T-helper 1 cell treated with Interleukin-12 subunit alpha and Interleukin-12 subunit beta and Interleukin-4 antibody, amounts not matched to agents 30 μg/mL and 1 μg/mL, for 36 hours (primary cell): ENCODE measurements at regions not wholly inside any gene's neighbourhood (a gene's known extent, or its start where the extent isn't known, plus 50 kb on each side); places are given as distances from the start of the nearest gene placed in this dataset.

Source experiments
- H3K27ac Mint-ChIP-seq: one replicate; pipeline ENCODE4 v1.8.0; 2021; ENCODE audit warnings: mild to moderate bottlenecking, mixed read lengths
- H3K27me3 Mint-ChIP-seq: one replicate; pipeline ENCODE4 v1.8.0; 2021; ENCODE audit warnings: low read depth, mixed read lengths
- H3K36me3 Mint-ChIP-seq: one replicate; pipeline ENCODE4 v1.8.0; 2021; ENCODE audit warnings: low read depth, mixed read lengths
- H3K4me1 Mint-ChIP-seq: one replicate; pipeline ENCODE4 v1.8.0; 2021; ENCODE audit warnings: low read depth, mixed read lengths
- H3K4me3 Mint-ChIP-seq: one replicate; pipeline ENCODE4 v1.8.0; 2021; ENCODE audit warnings: mild to moderate bottlenecking, moderate library complexity, mixed read lengths
- H3K9me3 Mint-ChIP-seq: one replicate; pipeline ENCODE4 v1.8.0; 2021; ENCODE audit warnings: mixed read lengths

- peaks cover 28% of the 10 kb centered on the region for H3K27me3 Mint-ChIP-seq
- H3K9me3 Mint-ChIP-seq = no peaks in the 10 kb centered on the region
- H3K36me3 Mint-ChIP-seq = no peaks in the 10 kb centered on the region
- H3K4me3 Mint-ChIP-seq = no peak overlapping the region
- peaks cover 1% of the 10 kb centered on the region for H3K4me1 Mint-ChIP-seq
- no peak overlapping the region for H3K27ac Mint-ChIP-seq
These were observed 184.2 kb upstream of the RREB1 start for GRCh38 chr6:6923605-6924004.

DNA sequence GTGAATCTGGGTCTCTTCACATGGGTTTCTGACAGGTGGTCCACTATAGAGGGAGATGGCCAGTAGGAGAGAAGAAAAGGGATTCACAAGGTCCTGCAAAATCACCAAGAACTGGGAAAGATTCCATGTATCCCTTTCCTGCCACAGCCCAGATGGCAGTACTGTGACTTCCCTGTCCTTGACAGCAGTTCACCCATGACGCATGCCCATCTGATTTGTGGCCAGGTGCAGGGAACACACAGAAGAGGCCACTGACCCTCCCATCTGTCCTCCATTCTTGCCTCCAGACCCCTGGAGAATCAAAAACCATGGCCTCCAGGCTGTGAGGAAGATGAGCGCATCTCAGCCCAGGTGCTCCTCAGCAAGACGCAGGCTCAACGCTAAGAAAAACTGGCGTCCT lies 183.1 kb upstream of the RREB1 start:
- H3K27me3 Mint-ChIP-seq = peaks cover 27% of the 10 kb centered on the region
- H3K4me3 Mint-ChIP-seq = no peak overlapping the region
- no peaks in the 10 kb centered on the region for H3K36me3 Mint-ChIP-seq
- H3K9me3 Mint-ChIP-seq = no peaks in the 10 kb centered on the region
- H3K27ac Mint-ChIP-seq = no peak overlapping the region
- no peaks in the 10 kb centered on the region for H3K4me1 Mint-ChIP-seq

DNA sequence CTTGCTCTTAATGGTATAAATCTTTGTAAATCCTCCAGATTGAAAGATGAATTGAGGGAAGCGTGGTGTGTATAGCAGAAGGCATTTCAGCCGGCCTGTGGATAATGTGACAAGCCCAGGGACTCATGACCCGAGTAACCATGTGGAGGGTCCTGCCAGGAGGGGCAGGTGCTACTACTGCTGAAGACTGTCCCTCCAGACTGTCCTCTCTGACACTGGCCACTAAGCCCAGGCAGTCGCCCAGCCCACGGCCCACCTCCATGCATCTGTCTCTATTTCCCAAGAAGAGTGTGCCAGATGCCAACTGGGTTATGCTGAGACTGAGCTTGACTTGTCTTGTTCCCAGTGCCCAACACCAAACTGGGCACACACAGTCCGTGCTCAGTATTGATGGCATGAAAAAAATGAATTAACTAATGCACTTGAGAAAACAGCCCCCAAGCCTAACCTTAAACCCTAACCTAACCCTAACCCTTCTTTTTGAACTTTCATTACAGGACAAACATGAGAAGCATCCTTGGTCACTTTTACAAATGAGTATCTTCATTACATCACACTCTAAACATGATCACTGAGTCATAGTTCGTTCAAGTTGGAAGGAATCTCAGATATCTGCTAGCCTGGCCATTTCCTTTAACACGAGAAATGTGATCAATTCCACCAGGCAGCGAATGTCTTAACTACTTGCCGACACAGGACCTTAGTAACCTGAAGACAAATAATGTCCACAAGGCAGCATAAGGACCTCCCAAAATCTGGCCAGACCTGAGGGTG lies 182.2 kb upstream of the RREB1 start:
- H3K4me3 Mint-ChIP-seq = no peak overlapping the region
- H3K27me3 Mint-ChIP-seq = peaks cover 18% of the 10 kb centered on the region
- H3K36me3 Mint-ChIP-seq = no peaks in the 10 kb centered on the region
- H3K4me1 Mint-ChIP-seq = no peaks in the 10 kb centered on the region
- no peaks in the 10 kb centered on the region for H3K9me3 Mint-ChIP-seq
- no peak overlapping the region for H3K27ac Mint-ChIP-seq

- Mint-ChIP-seq H3K9me3 (no peaks in the 10 kb centered on the region), H3K27me3 (peaks cover 13% of the 10 kb centered on the region), H3K36me3 (no peaks in the 10 kb centered on the region), H3K4me3 (no peak overlapping the region), H3K27ac (no peak overlapping the region), H3K4me1 (no peaks in the 10 kb centered on the region)
These were observed 180.9 kb upstream of the RREB1 start for GRCh38 chr6:6926856-6927255.

- Mint-ChIP-seq H3K4me3 (no peak overlapping the region), H3K27ac (no peak overlapping the region), H3K27me3 (peaks cover 12% of the 10 kb centered on the region)
These were observed 180.0 kb upstream of the RREB1 start for GRCh38 chr6:6927521-6928361.

DNA sequence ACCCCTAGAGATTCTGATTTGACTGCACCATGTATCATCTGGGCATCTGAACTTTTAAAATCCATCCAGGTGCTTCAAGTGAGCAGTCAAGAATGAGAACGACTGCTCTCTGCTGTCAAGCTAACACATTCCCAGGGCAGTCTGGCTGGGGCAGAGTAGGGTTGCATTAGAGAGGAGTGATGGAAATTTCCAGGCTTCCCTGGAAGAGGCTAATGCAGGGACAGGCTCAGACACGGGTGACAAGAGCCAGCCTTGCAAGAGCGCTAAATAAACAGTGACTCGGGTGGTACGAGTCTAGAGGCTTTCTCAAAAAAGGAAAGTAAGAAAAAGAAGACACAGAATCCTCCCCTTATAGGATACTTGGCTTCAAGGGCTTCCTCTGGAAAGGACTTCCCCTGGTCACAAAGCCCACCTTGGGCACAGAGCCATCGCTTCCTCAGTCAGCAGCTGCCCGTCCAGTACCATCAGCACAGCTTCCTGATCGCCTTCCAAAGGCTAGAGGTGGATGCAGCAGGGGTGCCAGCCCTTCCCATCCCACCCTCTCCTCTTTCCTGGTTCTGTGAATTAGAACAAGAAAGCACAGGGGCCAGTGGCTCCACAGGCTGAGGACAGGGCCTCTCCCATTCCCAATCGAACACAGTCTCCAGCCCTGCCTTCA lies 177.4 kb upstream of the RREB1 start:
- H3K27ac Mint-ChIP-seq = no peak overlapping the region
- peaks cover 12% of the 10 kb centered on the region for H3K27me3 Mint-ChIP-seq
- no peak overlapping the region for H3K4me3 Mint-ChIP-seq

More at GRCh38 chr6:6927521-6928361, 180.0 kb upstream of the RREB1 start:
- Mint-ChIP-seq H3K36me3 (no peaks in the 10 kb centered on the region), H3K9me3 (no peaks in the 10 kb centered on the region), H3K4me1 (no peaks in the 10 kb centered on the region)

GRCh38 chr6:6931071-6932025 lies 176.4 kb upstream of the RREB1 start:
- no peak overlapping the region for H3K4me3 Mint-ChIP-seq
- H3K27ac Mint-ChIP-seq = no peak overlapping the region
- H3K27me3 Mint-ChIP-seq = peaks cover 4% of the 10 kb centered on the region
- H3K9me3 Mint-ChIP-seq = no peaks in the 10 kb centered on the region
- no peaks in the 10 kb centered on the region for H3K36me3 Mint-ChIP-seq
- H3K4me1 Mint-ChIP-seq = no peaks in the 10 kb centered on the region

More for the DNA sequence above, 177.4 kb upstream of the RREB1 start:
- H3K9me3 Mint-ChIP-seq = no peaks in the 10 kb centered on the region
- no peaks in the 10 kb centered on the region for H3K4me1 Mint-ChIP-seq
- no peaks in the 10 kb centered on the region for H3K36me3 Mint-ChIP-seq

DNA sequence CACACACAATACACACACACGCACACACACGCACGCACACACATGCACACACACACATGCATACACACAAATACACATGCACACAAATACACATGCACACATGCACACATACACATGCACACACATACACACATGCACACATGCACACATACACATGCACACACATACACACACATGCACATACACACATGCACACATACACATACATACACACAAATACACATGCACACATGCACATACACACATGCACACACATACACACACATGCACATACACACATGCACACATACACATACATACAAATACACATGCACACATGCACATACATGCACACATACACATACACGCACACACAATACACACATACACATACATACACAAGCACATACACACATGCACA lies 175.4 kb upstream of the RREB1 start:
- no peaks in the 10 kb centered on the region for H3K36me3 Mint-ChIP-seq
- no peak overlapping the region for H3K27ac Mint-ChIP-seq
- no peaks in the 10 kb centered on the region for H3K4me1 Mint-ChIP-seq

DNA sequence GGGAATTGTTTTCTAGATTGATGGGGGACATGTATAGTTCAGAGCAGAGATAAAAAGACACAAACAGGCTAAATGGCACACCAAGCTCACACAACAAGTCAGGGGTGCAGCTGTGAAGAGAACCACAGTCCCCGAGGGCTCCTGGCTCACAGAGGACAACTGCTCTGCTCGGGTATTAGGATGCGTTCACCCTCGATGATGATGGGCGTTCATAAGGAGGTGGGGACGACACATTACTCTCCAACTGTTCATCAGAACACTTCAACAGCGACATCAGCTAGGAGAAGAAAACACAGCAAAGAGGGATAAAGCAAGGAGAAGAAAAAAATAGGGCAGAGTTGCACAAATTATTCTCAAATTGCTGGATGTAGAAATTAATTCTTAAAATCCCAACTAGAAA lies 174.8 kb upstream of the RREB1 start:
- Mint-ChIP-seq H3K4me3 (no peak overlapping the region), H3K27ac (no peak overlapping the region), H3K9me3 (no peaks in the 10 kb centered on the region), H3K27me3 (no peaks in the 10 kb centered on the region), H3K36me3 (no peaks in the 10 kb centered on the region), H3K4me1 (no peaks in the 10 kb centered on the region)

More for the DNA sequence above, 175.4 kb upstream of the RREB1 start:
- Mint-ChIP-seq H3K9me3 (no peaks in the 10 kb centered on the region), H3K4me3 (no peak overlapping the region), H3K27me3 (peaks cover 2% of the 10 kb centered on the region)

- H3K4me1 Mint-ChIP-seq = peaks cover 7% of the 10 kb centered on the region
- no peak overlapping the region for H3K27ac Mint-ChIP-seq
- H3K9me3 Mint-ChIP-seq = no peaks in the 10 kb centered on the region
- H3K36me3 Mint-ChIP-seq = no peaks in the 10 kb centered on the region
- peaks cover 9% of the 10 kb centered on the region for H3K27me3 Mint-ChIP-seq
- no peak overlapping the region for H3K4me3 Mint-ChIP-seq
These were observed 167.4 kb upstream of the RREB1 start for GRCh38 chr6:6940031-6941025.

- Mint-ChIP-seq H3K4me1 (peaks cover 7% of the 10 kb centered on the region), H3K27ac (no peak overlapping the region), H3K36me3 (no peaks in the 10 kb centered on the region), H3K4me3 (no peak overlapping the region), H3K9me3 (no peaks in the 10 kb centered on the region), H3K27me3 (peaks cover 9% of the 10 kb centered on the region)
These were observed 166.6 kb upstream of the RREB1 start for GRCh38 chr6:6941201-6941600.

- H3K27me3 Mint-ChIP-seq = peaks cover 13% of the 10 kb centered on the region
- no peak overlapping the region for H3K4me3 Mint-ChIP-seq
- H3K27ac Mint-ChIP-seq = no peak overlapping the region
- no peaks in the 10 kb centered on the region for H3K36me3 Mint-ChIP-seq
- no peaks in the 10 kb centered on the region for H3K9me3 Mint-ChIP-seq
- H3K4me1 Mint-ChIP-seq = peaks cover 7% of the 10 kb centered on the region
These were observed 165.7 kb upstream of the RREB1 start for GRCh38 chr6:6942091-6942490.

DNA sequence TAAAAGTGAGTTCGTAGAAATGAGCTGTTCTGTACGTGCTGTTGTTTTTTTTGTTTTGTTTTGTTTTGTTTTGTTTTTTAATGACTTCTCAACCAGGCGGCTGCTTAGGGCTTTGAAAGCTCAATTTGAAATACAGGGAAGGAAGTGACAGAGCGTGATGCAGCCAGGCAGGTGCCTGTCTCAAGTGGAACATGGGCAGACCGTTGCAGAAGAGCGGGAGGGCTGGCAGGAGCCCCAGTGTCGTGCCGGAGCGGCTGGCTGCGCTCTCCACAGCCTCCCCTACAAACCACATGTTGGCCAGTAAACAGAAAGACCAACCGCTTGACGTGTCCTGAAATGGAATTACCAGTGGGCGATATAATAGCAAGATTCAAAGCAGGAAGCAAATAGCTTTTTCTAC lies 164.9 kb upstream of the RREB1 start:
- H3K27ac Mint-ChIP-seq = no peak overlapping the region
- peaks cover 7% of the 10 kb centered on the region for H3K4me1 Mint-ChIP-seq
- no peaks in the 10 kb centered on the region for H3K9me3 Mint-ChIP-seq
- no peaks in the 10 kb centered on the region for H3K36me3 Mint-ChIP-seq
- H3K4me3 Mint-ChIP-seq = no peak overlapping the region
- H3K27me3 Mint-ChIP-seq = peaks cover 14% of the 10 kb centered on the region
